H9 (cell line): ENCODE measurements at regions not wholly inside any gene's neighbourhood (a gene's known extent, or its start where the extent isn't known, plus 50 kb on each side); places are given as distances from the start of the nearest gene placed in this dataset.

Experiments
- DNase-seq: peaks from one replicate; pipeline ENCODE4 v3.0.0-alpha.2; 2017
- H2AFZ ChIP-seq: one replicate; pipeline ENCODE4 v1.6.1; 2013; ENCODE audit warnings: mild to moderate bottlenecking, low read length, control low read depth, moderate library complexity
- H2AK5ac ChIP-seq: 2 replicates; pipeline ENCODE4 v1.6.1; 2013; ENCODE audit warnings: low read length, control low read depth, mixed read lengths; ENCODE audit not compliant: insufficient read length
- H2BK120ac ChIP-seq: one replicate; pipeline ENCODE4 v1.6.1; 2013; ENCODE audit warnings: low read depth, mild to moderate bottlenecking, low read length, control low read depth, inconsistent platforms; ENCODE audit not compliant: poor library complexity, severe bottlenecking
- H2BK12ac ChIP-seq: 2 replicates; pipeline ENCODE4 v1.6.1; 2013; ENCODE audit warnings: low read length, control low read depth, mixed read lengths, low read depth; ENCODE audit not compliant: insufficient read length
- H2BK15ac ChIP-seq: 2 replicates; pipeline ENCODE4 v1.6.1; 2013; ENCODE audit warnings: low read depth, low read length, control low read depth
- H2BK20ac ChIP-seq: one replicate; pipeline ENCODE4 v1.6.1; 2013; ENCODE audit warnings: low read depth, mild to moderate bottlenecking, low read length, control low read depth, inconsistent platforms; ENCODE audit not compliant: poor library complexity, severe bottlenecking
- H2BK5ac ChIP-seq: 2 replicates; pipeline ENCODE4 v1.6.1; 2013; ENCODE audit warnings: low read length, control low read depth, mixed read lengths; ENCODE audit not compliant: insufficient read length
- H3K14ac ChIP-seq: 2 replicates; pipeline ENCODE4 v1.6.1; 2013; ENCODE audit warnings: low read length, control low read depth; ENCODE audit not compliant: insufficient read depth
- H3K18ac ChIP-seq: 2 replicates; pipeline ENCODE4 v1.6.1; 2013; ENCODE audit warnings: low read depth, mild to moderate bottlenecking, mixed read lengths, low read length, control low read depth; ENCODE audit not compliant: insufficient read length
- H3K23ac ChIP-seq: 2 replicates; pipeline ENCODE4 v1.6.1; 2013; ENCODE audit warnings: low read length, control low read depth, mixed read lengths, low read depth; ENCODE audit not compliant: insufficient read length
- H3K23me2 ChIP-seq: 2 replicates; pipeline ENCODE4 v1.6.1; 2013; ENCODE audit warnings: low read depth, mild to moderate bottlenecking, mixed read lengths, low read length, control low read depth; ENCODE audit not compliant: insufficient read length, poor library complexity, severe bottlenecking
- H3K27ac ChIP-seq: 2 replicates; pipeline ENCODE4 v1.5.1; 2013; ENCODE audit warnings: low read length, control low read depth, mixed read lengths, low read depth; ENCODE audit not compliant: insufficient read length
- H3K27me3 ChIP-seq: 2 replicates; pipeline ENCODE4 v1.6.1; 2013; ENCODE audit warnings: low read length, control low read depth, inconsistent platforms; ENCODE audit not compliant: insufficient read depth
- H3K4ac ChIP-seq: 2 replicates; pipeline ENCODE4 v1.6.1; 2013; ENCODE audit warnings: low read depth, mild to moderate bottlenecking, control low read depth, inconsistent platforms, low read length, moderate library complexity
- H3K4me1 ChIP-seq: 2 replicates; pipeline ENCODE4 v1.6.1; 2013; ENCODE audit warnings: low read length, control low read depth, inconsistent platforms; ENCODE audit not compliant: insufficient read depth
- H3K4me2 ChIP-seq: 2 replicates; pipeline ENCODE4 v1.6.1; 2013; ENCODE audit warnings: low read length, control low read depth, mixed read lengths; ENCODE audit not compliant: insufficient read length, insufficient read depth
- H3K56ac ChIP-seq: 2 replicates; pipeline ENCODE4 v1.6.1; 2013; ENCODE audit warnings: low read depth, mild to moderate bottlenecking, mixed read lengths, low read length, control low read depth; ENCODE audit not compliant: insufficient read length
- H3K79me1 ChIP-seq: 2 replicates; pipeline ENCODE4 v1.6.1; 2013; ENCODE audit warnings: low read depth, mild to moderate bottlenecking, moderate library complexity, low read length, control low read depth, inconsistent platforms; ENCODE audit not compliant: insufficient read depth, poor library complexity, severe bottlenecking
- H3K79me2 ChIP-seq: 2 replicates; pipeline ENCODE4 v1.6.1; 2013; ENCODE audit warnings: low read length, control low read depth, inconsistent platforms; ENCODE audit not compliant: insufficient read depth
- H3K9ac ChIP-seq: 2 replicates; pipeline ENCODE4 v1.6.1; 2013; ENCODE audit warnings: low read length, control low read depth, mixed read lengths; ENCODE audit not compliant: insufficient read length; ENCODE audit errors: extremely low read depth
- H3K9me3 ChIP-seq: one replicate; pipeline ENCODE4 v1.6.1; 2013; ENCODE audit warnings: low read depth, low read length, inconsistent platforms; ENCODE audit not compliant: control insufficient read depth
- H3T11ph ChIP-seq: one replicate; pipeline ENCODE4 v1.6.1; 2013; ENCODE audit warnings: mild to moderate bottlenecking, low read length, control low read depth, inconsistent platforms
- H4K20me1 ChIP-seq: one replicate; pipeline ENCODE4 v1.6.1; 2013; ENCODE audit not compliant: control insufficient read depth, insufficient read length, insufficient read depth
- H4K5ac ChIP-seq: 2 replicates; pipeline ENCODE4 v1.6.1; 2013; ENCODE audit warnings: low read depth, mild to moderate bottlenecking, mixed read lengths, low read length, control low read depth; ENCODE audit not compliant: insufficient read length
- H4K8ac ChIP-seq: replicated peaks from 2 replicates; pipeline ENCODE4 v1.6.1; 2013; ENCODE audit warnings: low read length, control low read depth, mixed read lengths, low read depth; ENCODE audit not compliant: insufficient read length
- H4K91ac ChIP-seq: 2 replicates; pipeline ENCODE4 v1.6.1; 2013; ENCODE audit warnings: low read depth, mild to moderate bottlenecking, moderate library complexity, mixed read lengths, low read length, control low read depth; ENCODE audit not compliant: insufficient read length
- H3K27ac Mint-ChIP-seq, 3 experiments: 2 replicates in 2 of 3; 3 replicates in 1 of 3; pipeline ENCODE4 v1.8.0; 2020 to 2021; ENCODE audit warnings: mixed read lengths in 3 of 3, mild to moderate bottlenecking in 1 of 3, moderate library complexity in 1 of 3
- H3K27me3 Mint-ChIP-seq: 2 replicates; pipeline ENCODE4 v1.8.0; 2021; ENCODE audit warnings: low read depth, mild to moderate bottlenecking, moderate library complexity, mixed read lengths
- H3K36me3 Mint-ChIP-seq, 3 experiments: 2 replicates in 2 of 3; 3 replicates in 1 of 3; pipeline ENCODE4 v1.8.0; 2020 to 2021; ENCODE audit warnings: low read depth in 3 of 3, mixed read lengths in 3 of 3; ENCODE audit not compliant: insufficient read depth in 1 of 3
- H3K4me1 Mint-ChIP-seq, 2 experiments: 2 replicates each; pipeline ENCODE4 v1.8.0; 2020; ENCODE audit warnings: mixed read lengths in 2 of 2
- H3K4me3 Mint-ChIP-seq, 2 experiments: 2 replicates in 1 of 2; 3 replicates in 1 of 2; pipeline ENCODE4 v1.8.0; 2020 to 2021; ENCODE audit warnings: mild to moderate bottlenecking in 2 of 2, mixed read lengths in 2 of 2, moderate library complexity in 1 of 2
- H3K9me3 Mint-ChIP-seq, 2 experiments: 2 replicates in 1 of 2; 3 replicates in 1 of 2; pipeline ENCODE4 v1.8.0; 2020; ENCODE audit warnings: mild to moderate bottlenecking in 2 of 2, mixed read lengths in 2 of 2, moderate library complexity in 1 of 2
- CTCF ChIP-seq: fragments of 200-600 bp; sonication (generic); conservative IDR thresholded peaks from 3 replicates; pipeline ENCODE4 v1.8.0; 2021; ENCODE audit warnings: antibody characterized with exemption, mild to moderate bottlenecking
- WGBS: extraction: QIAGEN DNeasy Blood & Tissue Kit; methylation state at CpG from one replicate; pipeline ENCODE4 v1.1.7; 2013; ENCODE audit warnings: missing lambda C conversion rate, low lambda C conversion rate, mixed read lengths; ENCODE audit not compliant: insufficient read length; ENCODE audit errors: extremely low coverage; 5-methylcytosine and 5-hydroxymethylcytosine counted together

- H3K4me1 ChIP-seq: peaks cover under 1% of the 10 kb centered on the region
- H3K27me3 ChIP-seq: no peaks in the 10 kb centered on the region
- no peak overlapping the region for H3K9ac ChIP-seq
- H2AK5ac ChIP-seq: no peak overlapping the region
- no peak for DNase-seq
- H3K4ac ChIP-seq: no peak overlapping the region
- no peak overlapping the region for H3K18ac ChIP-seq
- no peak overlapping the region for H3K4me2 ChIP-seq
- no peak overlapping the region for H3K56ac ChIP-seq
- no peaks in the 10 kb centered on the region for H3K9me3 ChIP-seq
- Mint-ChIP-seq H3K4me1 (peaks cover under 1 to 1% of the 10 kb centered on the region in 2 experiments), H3K27ac (no peak overlapping the region), H3K9me3 (peaks cover 12 to 27% of the 10 kb centered on the region in 2 experiments; a peak in 4 of 5 replicates), H3K27me3 (no peaks in the 10 kb centered on the region), H3K36me3 (peaks cover 10 to 15% (median 10%) of the 10 kb centered on the region in 3 experiments; a peak in 6 of 7 replicates), H3K4me3 (no peak overlapping the region)
- H2BK12ac ChIP-seq: no peak overlapping the region
- H4K91ac ChIP-seq: no peak overlapping the region
- no peak overlapping the region for H3K27ac ChIP-seq
- H2BK15ac ChIP-seq: no peak overlapping the region
- H2BK120ac ChIP-seq: no peak overlapping the region
- H4K20me1 ChIP-seq: no peaks in the 10 kb centered on the region
- no peaks in the 10 kb centered on the region for H3K79me2 ChIP-seq
- H3K14ac ChIP-seq: no peak overlapping the region
- no peaks in the 10 kb centered on the region for H3K79me1 ChIP-seq
- no peak overlapping the region for H2BK20ac ChIP-seq
- H4K5ac ChIP-seq: no peak overlapping the region
- H2BK5ac ChIP-seq: no peak overlapping the region
- H3K23me2 ChIP-seq: no peaks in the 10 kb centered on the region
- no CpG with 5 or more reads among the region's 2 CpGs for WGBS
- no peak overlapping the region for H2AFZ ChIP-seq
- no peak overlapping the region for H3T11ph ChIP-seq
- TF ChIP-seq CTCF: no peak
- no peak overlapping the region for H3K23ac ChIP-seq
- H4K8ac ChIP-seq: no peak overlapping the region
Measured at GRCh38 chr12:46499901-46500300, 127.3 kb upstream of the SLC38A2 start.
